ENCODE measurements at regions not wholly inside any gene's neighbourhood (a gene's known extent, or its start where the extent isn't known, plus 50 kb on each side); places are given as distances from the start of the nearest gene placed in this dataset.

DNA sequence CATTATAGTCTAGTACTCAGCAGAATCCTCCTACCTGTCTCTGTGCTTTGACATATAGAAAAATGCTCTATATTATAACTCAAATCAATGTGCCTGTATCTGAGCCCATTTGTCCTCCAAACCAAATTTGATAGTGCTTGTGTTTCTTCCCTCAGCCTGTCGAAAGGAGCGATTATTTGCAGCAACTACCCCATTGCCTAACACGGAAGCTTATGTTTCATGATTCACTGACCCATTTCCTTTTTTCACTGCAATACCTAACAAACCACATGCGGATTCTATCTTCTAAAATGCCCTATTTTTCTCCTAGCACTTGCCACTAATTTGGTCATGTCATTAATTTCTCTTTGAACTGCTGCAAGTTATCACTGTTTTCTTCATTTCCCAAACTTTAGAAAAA lies 1220.6 kb upstream of the CADM2 start:
- no peak for DNase-seq

DNA sequence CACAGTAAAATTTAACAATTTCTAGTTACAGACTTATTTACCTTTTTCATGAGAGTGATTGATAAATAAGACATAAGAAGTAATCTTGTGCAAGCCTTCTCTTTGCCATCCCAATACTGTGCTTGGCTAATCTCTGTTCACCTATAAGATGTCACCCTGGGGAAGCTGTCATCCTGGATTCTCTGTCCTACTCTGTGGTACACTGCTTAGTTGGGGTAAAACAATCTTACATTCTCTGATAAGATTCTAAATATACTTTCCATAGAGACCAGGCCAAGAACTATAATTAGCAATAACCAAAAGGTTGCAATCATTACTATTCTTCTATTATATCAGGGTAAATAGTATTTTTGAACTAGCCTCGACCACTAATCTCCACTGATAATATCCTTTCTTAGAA lies 1218.3 kb upstream of the CADM2 start:
- no peak for DNase-seq

DNA sequence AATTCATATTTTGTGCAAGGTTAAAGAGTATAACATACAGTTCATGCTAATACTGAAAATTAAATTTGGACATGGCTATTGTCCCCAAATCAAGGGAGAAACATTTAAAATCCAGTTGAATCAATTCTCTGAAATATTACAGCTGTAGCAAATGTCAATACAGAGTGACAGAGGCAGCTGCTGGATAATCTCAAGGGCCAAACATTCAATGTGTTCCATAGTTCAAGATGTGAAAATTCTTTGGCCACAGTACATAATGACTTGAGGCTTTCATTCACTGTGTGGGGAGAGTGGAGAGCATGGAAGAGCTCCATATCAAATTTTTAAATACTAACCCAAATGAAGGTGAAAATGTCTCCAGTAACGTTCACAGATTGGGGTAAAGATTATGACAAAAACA lies 1192.8 kb upstream of the CADM2 start:
- peak; percentile 20 for DNase-seq

DNA sequence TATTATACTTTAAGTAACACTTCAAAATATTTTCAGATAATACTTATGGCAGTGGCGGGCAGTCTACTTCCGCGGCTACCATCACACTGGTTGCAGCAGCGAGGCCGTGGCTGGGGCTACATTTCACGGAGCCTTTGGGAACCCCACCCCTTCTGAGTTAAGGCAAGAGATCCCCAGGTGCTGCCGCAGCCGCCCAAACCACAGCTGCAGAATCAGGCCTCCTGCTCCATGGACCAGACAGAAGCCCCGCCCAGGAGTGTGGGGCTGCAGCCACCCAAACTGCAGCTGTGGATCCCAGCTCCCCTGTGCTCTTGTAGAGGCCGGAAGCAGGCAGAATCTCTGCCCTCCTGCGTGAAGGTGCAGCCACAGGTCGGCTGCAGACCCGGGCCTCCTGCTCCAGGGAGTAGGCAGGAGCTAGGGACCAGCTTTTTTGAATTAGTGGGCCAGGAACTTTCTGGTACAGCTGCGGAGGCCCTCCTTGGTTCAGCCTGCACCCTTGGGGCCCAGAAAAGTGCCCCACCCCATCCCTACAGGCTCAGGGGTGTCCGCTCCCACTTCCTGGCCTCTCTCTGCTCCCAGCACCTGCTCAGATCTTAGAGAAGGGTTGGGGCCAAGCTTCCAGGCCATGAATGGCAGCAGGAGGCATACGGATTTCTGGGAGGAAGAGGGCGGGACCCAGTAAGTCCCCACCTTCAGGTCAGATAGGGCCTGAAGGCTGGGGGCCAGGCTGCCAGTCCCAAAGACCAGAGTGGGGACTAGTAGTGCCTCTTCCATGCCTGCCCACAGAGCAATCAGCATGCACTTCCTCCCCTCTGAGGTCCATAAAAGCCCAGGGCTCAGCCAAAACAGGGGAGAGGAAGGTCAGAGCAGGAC lies 1188.8 kb upstream of the CADM2 start:
- DNase-seq, result no peak

DNA sequence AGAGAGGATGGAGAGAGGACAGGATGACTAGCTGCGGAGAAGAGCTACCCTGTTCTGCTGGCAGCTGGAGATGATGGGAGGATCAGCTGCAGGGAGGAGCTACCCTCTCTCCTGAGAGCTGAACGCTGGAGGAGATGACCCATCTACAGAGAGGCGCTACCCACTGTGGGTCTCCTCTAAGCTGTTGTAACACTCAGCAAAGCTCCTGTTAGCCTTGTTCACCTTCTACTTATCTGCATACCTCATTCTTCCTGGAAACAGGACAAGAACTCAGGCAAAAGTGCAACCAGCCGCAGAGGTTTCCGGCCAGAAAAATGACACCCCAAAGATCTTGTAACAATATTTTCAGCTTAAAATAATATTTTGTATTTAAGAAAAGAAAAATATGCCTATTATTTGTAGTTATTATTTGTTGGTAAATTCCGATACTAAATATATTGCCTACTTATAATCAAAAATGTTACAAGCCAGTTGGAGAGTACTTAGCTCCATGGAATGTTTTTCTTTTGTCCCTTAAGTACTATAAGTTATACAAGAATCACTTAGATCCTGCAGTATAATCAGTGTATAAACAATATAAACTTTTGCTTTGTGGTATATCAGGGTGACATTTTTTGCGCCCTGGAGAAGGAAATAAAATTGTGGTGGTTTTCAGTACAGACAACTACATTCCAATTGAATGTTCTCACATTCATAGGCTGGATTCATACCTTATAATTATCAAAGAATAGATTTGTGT lies 1188.0 kb upstream of the CADM2 start:
- DNase-seq, result no peak

DNA sequence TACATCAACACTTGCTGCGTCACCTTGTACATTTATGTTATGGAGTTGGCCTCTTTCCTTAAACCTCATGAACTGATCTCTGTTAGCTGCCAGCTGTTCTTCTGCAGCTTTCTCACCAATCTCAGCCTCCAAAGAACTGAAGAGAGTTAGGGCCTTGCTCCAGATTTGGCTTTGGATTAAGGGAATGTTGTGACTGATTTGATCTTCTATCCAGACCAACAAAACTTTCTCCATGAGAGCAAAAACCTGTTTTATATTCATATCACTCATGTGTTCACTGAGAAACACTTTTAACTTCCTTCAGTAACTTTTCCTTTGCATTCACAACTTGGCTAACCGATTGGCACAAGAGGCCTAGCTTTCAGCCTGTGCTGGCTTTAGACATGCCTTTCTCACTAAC lies 1156.0 kb upstream of the CADM2 start:
- DNase-seq, result no peak

DNA sequence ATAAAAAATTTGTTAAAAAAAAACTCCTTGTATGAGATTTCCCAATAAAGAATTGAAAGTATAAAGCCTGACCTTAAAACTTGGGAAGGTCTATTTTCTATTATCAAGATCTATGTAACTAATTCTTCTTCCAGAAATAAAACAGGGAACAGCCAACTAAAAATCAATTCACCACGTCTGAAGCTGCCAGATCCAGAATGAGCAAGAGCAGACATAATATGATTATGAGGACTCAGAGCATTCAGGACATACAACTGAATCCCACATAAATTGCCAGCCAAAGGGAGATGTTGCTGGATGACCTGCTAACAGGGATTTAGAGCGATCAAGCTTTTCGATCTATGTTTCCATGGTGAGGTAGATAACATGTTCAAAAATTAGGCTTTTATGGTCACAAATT lies 1151.3 kb upstream of the CADM2 start:
- no peak for DNase-seq

DNA sequence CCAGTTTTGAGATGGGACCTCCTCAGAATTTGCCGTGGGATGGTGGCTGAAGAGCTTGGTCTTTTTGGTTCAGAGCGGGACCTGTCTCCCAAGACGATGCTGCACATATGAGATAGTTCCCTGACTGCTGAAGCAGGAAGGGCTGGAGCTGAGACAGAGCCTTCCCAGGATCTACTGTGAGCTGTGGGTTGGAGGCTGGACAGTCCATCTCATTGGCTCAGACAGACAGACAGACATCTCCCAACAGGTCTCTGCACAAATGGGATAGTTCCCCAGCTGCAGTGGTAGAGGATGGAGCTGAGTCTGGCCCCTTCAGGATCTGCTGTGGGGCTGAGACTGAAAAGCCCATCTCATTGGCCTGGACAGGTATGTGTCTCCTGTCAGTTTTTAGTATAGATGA lies 1145.6 kb upstream of the CADM2 start:
- DNase-seq, result no peak

DNA sequence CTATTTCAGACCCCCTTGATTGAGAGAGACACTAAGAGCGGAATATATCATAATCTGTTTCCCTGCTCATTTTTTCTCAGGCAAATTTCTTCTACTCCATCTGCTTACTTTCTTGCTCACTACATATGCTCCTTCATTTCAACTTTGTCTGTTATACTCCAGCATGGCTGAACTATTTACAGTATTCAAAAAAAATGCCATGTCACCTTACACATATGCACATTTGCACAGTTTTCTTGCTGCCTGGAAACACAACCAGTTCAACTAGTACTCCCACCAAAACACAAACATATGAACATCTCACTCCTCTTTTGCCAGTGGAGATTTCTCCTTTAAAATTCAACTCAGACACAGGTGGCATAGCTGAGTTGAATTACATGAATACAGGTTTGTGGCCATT lies 1142.1 kb upstream of the CADM2 start:
- DNase-seq, result no peak

DNA sequence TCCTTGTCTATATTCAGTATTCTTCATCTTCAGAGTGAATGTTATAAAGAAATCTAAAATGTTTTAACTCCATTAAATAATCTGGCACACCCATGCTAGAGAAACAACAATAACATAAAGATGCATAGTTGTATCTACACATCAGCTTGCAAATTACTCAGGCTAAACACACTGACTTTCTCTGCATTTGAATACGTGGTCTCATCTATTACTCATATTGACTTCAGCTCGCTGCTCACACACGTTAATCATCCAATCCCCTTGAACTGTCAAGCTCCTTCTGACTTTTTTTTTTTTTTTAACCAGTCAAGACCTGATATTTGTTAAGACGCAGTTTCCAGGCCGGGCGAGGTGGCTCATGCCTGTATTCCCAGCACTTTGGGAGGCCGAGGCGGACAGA lies 1137.3 kb upstream of the CADM2 start:
- DNase-seq, result no peak

DNA sequence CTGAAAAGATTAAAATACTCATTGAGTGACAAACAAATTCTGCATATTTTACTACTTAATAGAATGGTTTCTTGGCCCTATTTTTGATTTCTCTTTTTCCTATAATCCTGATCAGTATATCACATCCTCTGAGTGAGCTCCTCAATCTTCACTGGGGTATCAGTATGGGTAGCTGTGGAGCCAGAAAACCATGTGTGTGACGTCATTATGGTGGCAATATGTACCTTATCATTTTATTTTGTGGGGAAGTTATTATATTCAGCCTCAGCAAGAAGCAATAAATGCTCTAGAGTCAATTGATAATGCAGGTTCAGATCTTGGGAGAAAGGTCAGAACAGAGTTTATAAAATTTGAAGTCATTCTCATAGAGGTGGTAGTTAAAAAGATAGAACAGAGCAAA lies 1135.7 kb upstream of the CADM2 start:
- DNase-seq, result no peak

DNA sequence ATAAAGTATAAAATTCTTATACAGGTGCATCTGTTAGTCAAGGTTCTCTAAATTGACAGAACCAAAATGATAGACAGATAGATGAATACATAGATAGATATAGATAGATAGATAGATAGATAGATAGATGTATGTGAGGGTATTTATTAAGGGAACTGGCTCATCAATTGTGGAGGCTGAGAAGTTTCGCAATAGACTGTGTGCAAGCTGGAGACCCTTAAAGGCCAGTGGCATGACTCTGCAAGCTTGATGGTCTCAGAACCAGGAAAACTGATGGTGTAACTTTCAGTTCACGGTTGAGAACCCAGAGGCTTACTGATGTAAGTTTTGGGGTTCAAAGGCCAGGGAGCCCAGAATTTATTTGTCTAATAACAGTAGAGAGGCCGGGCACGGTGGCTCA lies 1123.7 kb upstream of the CADM2 start:
- DNase-seq, result no peak

DNA sequence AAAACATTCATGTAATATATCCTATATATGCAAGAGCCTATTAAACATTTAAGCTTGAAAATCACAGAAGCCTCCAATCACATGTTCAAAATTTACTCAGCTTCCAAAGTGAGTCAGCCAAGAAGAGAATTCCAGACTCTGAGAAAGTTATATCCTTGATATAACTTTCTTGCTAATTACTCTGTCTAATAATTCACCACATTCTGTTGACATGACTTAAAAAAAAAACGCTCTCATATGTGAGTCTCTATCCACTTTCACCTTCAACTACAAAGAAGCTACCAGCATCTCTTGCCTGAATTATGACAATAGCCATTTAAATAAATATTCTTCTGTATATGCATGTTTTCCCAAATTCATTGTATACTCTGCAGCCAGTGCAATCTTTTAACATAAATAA lies 1116.3 kb upstream of the CADM2 start:
- DNase-seq, result no peak

DNA sequence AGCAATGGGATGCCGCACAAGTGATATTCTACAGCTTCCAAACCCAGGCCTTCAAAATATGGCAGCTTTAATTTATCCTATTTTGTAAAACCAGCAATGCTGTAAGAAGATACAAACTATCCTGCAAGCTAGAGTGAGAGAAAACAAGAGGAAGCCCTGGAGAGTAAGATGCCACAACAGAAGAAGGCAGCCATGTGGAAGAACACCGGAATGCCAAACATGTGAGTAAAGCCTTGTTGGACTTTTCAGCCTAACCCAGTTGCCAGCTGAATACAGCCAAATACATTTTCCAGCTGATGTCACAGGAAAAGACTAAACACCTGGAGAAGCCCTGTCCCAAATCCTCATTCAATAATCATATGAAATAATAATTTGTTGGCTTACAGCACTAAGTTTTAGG lies 1115.1 kb upstream of the CADM2 start:
- DNase-seq, result no peak

DNA sequence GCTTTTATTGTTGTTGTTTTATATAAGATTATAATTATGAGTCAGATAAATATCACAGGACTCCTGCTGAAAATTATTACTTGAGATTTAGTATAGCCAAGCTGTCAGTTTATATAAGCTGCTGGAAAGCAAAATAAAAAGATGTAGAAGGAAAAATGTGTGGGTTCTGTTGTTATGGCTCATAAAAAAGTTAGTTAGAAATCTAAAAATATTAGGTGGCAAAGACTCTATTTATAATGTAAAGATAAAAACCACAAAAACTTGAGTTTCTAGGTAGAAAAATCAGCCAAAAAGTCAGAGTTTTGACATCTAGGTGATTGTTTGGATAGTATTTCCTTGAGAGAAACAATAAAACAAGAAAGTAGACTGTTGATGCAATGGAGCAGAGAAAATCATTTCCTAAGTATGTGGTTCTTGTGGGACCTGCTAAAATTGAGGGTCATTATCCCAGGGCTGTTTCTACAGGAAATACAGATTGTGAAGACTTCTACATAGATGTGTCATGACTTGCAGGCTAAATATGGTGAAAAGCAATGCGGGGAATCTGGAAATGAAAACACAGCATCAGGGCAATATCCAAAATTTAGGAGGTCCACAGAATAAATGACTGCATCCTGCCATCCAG lies 1109.6 kb upstream of the CADM2 start:
- DNase-seq, result no peak

DNA sequence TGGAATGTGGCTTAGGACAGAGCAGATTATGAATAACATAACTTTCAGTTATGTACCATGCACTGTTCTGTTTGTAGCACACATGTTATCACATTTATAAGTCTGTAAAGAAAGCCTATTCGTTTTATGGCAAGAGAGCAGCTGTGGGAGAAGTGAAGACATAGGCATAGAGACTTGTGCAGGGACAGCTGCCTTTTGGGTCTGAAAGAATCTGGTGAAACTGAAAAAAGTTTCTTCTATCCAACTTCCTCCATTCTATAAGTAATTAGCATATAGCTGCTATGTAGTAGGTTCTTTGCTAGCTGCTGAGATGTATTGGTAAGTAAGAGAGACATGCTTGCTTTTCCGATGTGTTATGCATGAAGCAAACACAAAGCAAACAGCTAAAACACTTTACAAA lies 1095.4 kb upstream of the CADM2 start:
- no peak for DNase-seq

DNA sequence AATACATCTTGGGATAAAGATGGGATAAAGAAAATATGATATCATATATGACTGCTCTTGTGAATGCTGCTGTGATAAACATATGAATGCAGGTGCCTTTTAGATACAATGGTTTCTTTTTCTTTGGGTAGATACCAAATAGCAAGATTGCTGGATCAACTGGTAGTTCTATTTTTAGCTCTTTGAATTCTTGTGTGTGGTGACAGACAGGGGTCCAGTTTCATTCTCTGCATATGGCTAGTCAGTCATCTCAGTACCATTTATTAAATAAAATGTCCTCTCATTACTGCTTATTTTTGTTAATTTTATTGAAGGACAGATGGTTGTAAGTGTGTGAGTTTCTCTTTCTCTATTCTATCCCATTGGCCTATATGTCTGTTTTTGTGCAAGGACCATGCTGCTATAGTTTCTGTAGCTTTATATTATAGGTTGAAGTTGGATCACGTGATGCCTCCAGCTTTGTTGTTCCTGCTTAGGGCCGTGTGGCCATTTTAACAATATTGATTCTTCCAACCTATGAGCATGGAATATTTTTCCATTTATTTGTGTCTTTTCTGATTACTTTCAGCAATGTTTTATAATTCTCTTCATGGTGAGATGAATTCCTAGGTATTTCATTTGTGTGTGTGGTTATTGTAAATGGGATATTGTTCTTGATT lies 1089.8 kb upstream of the CADM2 start:
- DNase-seq, result no peak

DNA sequence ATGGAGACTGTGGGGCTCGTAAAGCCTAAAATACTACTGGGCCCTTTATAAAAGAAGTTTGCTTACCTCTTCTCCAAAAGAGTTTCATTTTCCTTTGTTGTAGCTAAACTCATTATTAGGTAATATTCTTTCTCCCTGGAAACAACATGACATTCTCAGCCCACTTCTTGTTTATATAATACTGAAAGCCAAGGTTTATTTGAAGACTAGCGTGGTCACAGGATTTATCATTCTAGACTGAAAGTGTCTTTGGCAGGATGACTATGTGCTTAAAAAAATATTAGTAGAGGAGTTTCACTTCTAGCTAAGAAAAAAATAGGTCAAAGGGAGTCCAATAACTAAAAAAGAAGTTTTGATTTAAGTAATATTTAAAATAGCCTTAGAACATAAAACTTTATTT lies 1085.2 kb upstream of the CADM2 start:
- DNase-seq, result no peak

DNA sequence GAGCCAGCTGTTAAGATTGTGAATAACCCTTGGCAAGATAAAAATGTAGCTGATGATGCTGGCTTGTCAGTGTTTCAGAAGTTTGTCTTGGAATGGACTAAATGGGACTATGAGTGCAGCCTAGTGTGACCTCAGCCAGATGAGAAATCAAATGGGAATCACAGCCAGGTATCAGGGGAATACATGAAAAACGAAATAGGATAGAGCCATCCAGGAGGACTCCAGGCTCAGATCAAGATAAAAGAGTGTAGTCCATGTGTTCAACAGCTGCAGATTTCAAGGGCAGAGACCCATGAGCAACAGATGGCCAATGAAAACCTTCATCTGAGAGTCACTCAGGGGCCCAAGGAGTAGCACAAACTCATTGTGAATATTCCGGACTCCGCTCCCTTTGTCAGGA lies 1080.9 kb upstream of the CADM2 start:
- peak; percentile 55 for DNase-seq

DNA sequence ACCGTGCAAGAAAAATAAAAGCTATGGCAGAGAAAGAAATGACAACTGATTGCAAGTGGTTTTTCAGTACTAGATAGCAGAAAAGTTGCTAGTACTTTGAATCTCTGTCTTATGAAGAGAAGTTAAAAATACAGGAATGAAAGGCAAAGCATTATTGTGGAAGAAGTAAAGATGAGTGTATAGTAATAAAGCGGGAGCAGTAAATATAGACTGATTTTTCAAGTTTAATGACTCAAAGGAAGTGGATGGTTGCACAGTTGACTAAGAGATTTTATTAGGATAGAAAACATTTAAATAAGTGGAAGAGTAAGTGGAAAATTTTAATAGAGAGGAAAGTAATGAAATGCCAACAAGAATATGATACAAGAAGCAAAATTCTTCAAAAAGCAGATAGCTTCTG lies 1076.1 kb upstream of the CADM2 start:
- DNase-seq, result no peak

DNA sequence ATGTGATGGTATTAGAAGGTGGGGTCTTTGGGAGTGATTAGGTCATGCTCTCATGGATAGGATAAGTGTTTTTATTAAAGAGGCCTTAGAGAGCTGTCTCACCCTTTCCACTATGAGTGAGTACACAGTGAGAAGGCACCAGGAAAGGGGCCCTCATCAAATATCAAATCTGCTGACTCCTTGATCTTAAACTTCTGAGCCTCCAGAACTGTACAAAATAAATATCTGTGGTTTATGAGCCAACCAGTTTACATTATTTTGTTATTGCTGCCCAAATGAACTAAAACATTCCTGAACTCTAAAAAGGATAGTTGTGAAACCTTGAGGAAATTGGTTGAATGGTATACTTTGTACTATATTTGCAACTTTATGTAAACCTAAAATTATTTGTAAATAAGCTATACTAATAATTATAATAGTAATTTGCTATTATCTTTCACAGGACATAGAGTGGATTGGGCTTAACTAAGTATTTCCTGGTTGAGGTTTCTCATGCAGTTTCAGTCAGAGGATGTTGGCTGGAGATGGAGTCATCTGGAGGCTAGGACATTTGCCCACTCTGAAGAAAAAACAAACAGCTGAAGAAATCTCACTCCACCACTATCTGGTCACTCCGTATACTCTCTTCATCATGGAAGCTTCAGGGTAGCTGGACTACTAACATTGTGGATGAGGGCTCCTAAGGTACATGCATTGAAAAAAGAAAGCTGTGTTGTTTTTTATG lies 1068.6 kb upstream of the CADM2 start:
- DNase-seq, result no peak

DNA sequence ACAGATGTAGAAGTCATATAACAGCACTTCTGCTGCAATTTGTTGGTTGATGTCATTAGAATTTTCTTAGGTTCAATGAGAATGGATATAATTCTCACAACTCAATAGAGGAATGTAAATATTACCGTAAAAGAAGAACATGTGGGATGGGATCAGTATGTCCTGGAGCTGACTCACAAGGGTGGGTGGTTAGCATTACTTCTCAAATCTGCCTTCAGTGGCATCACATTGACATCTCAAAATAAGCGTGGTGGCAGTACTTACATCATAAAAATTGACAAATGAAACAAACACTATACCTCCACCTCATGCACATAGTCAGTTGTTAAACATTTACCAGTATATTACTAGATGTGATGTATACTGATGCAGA lies 1068.0 kb upstream of the CADM2 start:
- DNase-seq, result no peak

Data from muscle of arm (tissue), 1 donor.